ENCODE measurements at regions not wholly inside any gene's neighbourhood (a gene's known extent, or its start where the extent isn't known, plus 50 kb on each side); places are given as distances from the start of the nearest gene placed in this dataset.
"Not testable (repeated sequence)": the region's sequence is repeated elsewhere in the genome, so short reads cannot be mapped to it uniquely, and the experiment has no call there.

DNA sequence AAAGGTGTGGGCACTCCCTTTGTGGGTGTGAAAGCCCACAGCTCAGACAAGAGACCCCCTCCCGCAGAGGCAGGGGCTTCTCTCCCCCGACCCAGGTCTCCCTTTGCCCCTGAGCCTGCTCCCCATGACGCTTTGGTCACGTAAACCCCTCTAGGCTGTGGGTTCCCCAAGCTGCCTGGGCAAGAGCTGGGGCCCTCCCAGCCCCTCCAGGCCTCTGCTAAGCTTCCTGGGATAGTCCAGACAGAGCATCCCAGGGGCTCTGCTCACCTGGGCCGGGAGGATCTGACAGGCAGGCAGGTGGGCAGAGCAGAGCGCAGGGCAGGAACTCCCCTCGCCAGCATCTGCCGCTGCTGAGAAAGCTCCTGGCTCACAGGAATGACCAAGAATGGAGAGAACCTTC lies 177.3 kb downstream of the BANP start:
- DNase-seq, result no peak

DNA sequence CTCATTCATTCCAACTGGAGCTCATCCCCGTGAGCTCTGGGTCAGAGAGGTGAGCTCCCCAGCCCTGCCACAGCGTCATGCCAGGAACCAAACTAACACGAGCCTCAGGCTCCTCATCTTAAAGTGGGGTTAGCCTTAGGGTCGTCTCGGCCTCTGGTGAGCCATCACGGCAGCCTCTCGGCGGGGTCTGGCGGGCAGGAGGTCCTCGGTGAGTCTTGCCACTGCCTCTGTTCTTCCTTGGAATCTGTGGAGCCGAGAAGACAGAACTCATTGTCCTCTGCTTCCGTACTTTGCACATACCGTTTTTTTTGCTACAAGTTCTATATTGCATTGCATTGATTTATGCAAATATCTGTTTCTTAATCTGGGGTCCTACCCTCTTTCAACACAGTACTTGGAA lies 177.9 kb downstream of the BANP start:
- DNase-seq, result not testable (repeated sequence)

DNA sequence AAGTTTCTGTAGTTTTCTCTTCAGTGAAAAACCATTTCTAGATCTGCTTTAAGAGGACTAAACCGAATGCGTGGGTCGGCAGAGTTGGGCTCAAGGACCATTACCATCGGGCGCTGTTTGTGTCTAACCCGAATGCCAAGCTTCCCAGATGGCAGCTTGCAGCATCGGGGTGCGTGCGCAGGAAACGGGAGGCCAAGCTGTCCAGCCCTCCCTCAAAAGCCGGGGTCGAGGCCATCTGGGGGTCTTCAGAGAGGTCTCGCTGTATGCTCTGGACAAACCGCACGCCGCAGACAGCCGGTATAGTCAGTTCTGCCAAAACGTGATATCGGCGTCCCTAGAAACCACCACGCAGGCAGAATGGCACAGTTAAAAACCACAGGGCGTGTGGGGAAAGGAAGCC lies 178.8 kb downstream of the BANP start:
- DNase-seq, result no peak

DNA sequence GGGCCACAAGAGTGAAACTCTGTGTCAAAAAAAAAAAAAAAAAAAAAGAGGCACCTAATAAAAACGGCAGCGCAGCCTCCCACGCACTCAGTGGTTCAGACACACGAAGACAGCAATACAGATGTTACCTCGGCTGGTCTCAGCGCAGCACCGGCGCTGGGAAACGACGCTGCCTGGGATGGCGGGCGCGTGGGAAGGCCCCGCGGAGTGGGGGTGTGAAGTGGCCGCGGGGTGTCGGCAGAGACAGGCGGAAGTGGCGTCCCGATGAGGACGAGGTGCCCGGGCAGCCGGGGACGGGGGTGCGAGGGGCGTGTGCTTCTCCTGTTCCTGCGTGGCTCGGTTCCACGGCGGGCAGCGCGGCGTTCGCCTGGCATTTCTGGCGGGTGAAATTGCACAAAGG lies 179.4 kb downstream of the BANP start:
- DNase-seq, result no peak

DNA sequence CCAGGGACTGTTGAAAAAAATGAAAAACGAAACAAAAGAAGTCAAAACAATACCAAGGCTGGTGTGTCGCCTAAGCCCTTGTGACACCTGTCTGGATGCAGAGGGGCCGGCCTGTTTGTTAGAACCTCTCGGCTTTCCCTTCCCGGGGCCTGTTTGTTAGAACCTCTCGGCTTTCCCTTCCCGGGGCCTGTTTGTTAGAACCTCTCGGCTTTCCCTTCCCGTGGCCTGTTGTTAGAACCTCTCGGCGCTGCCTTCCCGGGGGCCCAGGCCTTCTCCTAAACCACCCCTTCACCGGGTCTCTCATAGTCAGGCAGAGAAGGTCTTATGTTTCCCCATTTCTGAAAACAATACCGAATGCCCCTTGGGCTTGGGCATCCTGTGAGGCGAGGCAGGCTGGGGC lies 180.0 kb downstream of the BANP start:
- DNase-seq, result no peak

DNA sequence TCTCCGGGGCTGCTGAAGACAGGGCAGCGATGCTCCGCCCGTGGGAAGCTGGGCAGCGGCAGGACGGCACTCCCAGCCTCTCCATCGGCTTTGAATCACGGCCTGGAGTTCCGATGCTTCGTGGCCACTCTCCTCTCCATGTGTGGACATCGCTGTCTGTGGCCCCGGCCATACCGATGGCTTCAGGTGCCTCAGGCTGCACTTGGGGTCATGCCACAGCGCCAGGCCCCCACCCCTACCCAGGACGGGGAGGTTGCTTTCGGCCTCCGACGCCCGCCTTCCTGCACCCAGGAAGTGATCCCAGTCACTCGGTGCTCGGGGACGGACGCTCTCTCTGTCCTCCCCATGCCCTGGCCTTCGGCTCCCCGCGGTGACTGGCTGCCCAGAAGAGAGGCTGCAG lies 180.7 kb downstream of the BANP start:
- DNase-seq, result no peak

DNA sequence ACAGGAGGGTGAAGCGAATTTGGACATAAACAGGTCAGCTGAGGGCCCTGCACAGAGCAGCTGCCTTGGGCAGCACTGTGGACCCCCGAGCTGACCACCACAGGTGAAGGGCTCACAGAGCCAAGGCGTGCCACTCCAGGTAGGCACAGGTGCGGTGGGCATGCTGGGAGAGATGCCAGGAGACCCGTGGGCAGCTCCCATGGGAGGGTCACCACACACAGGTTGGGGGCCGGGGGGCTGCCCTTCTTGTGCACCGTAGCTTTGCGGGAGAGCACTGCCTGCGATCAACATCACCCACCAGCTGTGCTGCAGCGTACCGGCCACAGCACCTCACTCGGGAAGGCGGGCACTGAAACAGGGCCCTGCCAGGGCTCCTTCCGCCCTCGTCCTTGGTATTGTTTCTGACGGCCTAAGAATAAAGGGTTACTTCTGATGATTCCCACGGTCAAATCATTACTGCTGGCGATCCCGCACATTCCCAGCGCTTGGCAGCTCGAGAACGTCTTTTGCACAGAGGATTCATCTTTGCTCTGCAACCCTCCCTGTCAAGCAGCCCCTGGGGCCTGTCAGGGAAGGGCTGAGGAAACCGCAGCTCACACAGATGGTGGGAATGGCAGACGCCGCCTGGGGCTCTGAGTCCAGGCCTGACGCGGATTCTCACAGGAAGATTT lies 181.7 kb downstream of the BANP start:
- no peak for DNase-seq

DNA sequence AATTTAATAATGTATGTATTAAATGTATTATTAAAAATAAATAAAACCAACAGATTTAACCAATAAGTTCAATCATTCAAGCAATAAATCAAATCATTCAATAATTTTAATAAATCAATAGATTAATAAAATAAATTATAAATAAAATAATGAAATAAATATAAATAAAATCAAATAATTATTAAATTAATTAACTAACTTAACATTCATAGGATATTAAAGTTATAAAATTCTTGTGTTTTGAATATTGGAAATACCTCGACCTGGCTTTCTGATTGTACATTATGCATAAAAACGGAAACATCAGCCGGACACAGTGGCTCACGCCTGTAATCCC lies 182.2 kb downstream of the BANP start:
- DNase-seq, result no peak

DNA sequence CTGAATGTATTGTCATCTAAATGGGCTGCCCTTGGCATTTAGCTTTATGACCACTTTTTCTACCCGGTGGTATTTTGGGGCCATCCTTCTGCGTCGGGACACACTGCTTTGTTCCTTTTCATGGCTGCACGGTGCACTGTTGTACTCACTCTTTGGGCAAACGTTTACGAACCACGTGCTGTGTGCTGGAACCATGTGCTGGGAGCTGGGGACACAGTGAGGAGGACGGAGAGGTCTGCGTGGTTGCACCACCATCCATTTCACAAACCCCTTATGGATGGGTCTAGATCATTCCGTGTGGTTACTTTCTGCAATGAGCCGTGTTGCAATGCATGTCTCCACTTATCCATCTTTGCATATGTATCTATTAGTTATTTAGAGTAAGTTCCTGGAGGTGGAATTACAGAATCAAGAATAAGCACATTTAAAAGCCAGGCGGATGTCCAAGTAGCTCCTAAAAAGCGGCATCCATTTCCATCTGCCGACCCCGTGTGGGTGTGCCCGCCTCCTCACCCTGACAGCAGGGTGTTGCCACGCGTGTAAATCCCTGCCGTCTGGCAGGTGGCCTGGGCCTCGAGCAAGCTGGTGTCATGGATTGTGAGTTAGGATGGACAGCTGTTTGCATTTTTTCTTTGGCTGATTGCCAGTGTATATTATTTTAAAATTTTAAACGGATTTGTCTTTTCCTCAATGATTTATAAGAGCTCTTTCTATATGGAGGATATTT lies 183.1 kb downstream of the BANP start:
- DNase-seq, result not testable (repeated sequence)

DNA sequence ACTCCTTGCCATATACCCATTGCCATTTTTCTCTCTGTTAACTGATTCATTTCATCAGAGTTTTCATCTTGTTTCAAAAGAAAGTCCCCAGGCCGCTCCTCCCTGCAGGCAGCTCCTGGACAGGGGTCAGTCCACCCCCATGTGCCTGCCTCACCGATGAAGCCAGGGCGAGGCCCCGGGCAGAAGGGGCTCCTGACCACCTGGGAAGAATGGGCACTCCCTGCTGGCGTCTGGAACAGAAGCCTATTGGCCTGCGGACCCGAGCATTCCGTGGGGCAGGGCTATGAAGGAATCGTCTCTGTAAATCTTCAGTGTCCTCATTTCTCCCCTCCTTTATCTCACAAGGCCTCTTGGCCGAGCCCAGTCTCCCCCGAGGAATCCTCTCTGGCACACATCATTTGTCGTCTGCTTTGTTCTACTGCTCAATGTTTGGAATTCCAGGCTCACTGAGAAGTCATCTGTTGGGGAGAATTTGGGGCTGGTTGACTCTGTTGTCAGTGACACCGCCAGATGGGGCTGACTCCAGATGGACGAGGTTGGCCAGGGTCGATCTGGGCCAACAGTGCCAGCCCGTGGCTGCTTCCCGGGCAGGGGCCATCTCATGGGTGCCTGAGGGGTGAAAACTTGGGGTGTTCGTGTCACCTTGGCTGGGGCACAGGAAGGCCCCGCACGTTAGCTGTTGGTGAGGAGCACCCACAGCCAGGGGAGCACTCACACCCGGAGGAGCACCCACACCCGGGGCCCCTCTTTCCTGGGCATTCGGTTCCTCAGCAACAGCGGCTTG lies 183.9 kb downstream of the BANP start:
- DNase-seq, result not testable (repeated sequence)

DNA sequence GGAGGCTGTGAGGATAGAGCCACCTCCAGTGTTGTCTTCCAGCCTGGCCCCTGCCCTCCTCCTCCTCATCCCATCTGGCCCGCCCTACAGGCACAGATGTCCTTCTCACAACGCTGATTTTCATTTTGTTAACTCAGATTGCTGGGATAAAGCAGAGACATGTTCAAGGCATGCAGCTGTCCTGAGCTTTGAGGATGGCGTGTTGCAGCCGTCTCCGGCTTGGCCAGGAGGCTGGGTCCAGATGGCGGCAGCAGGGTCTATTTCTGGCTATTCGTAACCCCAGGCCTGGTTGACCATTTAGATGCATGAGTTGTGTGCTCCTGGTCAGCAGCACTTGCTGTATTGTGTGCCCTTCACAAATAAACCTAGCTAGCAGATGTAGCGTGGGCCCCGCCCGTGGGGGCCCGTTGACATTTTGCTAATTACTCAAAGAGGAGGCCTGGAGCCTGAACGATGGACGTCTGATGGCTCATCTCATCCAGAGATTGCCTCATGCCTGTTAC lies 185.0 kb downstream of the BANP start:
- DNase-seq, result not testable (repeated sequence)

DNA sequence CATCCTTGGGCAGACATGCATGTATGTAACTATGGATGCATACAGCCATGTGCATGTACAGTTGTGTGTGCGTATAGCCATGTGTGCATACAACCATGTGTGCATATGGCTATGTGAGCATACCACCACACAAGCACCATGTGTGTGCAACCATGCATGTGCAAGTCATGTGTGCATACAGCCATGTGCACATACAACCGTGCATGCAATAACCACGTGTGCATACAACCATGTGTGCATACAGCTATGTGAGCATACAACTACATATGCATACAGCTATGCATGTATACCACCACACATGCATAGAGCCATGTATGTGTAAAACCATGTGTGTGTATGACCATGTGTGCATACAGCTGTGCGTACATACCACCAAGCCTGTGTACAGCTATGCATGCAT lies 185.7 kb downstream of the BANP start:
- not testable (repeated sequence) for DNase-seq

DNA sequence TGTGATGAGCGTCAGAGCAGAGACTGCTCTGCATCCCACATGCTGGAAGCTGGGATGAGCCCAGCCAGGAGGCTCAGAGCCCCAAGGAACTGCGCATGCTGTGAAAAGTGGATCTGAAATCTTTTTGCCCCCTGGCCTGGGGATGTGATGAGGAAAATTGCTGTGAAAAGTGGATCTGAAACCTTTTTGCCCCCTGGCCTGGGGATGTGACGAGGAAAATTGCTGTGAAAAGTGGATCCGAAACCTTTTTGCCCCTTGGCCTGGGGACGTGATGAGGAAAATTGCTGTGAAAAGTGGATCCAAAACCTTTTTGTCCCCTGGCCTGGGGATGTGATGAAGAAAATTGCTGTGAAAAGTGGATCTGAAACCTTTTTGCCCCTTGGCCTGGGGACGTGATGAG lies 187.9 kb downstream of the BANP start:
- not testable (repeated sequence) for DNase-seq

DNA sequence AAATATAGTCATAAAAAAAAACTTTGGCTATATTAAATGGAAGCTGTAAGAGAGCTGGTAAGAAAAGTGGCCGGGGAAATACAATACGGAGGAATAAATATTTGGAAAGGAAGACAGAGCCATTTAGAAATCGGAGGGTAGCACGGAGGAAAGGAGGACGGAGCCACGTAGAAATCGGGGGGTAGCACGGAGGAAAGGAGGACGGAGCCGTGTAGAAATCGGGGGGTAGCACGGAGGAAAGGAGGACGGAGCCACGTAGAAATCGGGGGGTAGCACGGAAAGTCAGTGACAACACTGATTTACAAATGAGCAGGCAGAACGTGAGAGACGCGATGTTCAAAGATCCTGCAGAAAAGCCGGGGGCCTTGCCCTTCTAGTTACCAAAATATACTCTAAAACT lies 189.0 kb downstream of the BANP start:
- not testable (repeated sequence) for DNase-seq

DNA sequence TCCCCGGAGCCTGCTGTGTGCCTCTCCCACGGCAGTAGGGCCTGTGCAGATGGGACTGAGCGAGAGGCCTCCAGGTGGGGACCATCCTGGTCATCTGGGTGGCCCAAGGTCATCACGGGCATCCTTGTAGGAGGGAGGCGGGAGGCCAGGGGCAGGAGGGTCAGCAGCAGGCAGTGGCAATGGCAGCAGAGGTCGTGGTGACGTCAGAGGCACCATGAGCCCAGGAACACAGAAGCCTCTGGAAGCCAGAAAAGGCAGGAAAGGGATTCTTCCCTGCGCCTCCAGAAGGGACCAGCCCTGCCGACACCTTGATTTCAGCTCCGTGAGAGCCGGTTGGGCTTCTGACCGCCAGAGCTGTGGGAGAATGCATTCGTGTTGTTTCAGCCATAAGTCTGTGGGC lies 190.3 kb downstream of the BANP start:
- DNase-seq, result no peak

DNA sequence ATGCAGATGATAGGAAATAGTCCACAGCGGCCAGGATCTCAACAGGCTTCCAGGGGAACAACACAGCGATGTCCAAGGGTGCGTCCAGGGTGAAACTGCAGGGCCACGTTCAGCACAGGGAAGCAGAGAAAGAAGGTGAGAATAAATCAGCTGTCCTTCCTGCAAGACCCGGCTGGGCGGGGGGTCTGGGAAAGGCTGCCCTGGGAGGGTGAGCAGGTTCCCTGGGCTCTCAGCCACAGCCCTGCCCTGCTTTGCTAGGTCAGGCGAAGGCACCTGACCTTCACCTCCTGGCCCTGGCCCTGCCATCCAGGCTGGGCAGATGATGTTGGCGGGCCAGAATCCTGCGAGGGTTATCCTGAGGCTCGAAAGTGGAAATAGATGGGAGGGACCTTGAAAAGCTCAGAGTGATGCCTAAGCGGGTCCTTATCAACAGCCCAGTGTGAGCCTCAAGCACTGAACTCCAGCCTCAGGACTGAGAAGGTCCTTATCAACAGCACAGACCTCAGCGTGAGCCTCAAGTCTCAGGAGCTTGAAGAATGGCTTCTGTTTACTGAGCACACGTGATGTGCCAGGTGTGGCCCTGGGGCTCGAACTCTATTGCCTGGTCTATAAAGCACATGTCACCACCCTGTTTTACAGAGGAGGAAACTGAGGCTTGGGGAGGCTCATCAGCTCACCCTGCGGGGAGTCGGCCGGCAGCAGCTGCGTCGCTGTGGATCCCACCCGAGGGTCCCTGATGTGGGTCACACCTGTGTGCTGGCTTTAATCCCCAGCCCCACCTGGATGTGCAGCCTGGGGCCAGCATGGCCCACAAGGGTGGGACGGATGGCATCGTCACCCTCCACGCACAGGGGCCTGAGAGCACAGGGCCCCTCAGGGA lies 191.1 kb downstream of the BANP start:
- not testable (repeated sequence) for DNase-seq

DNA sequence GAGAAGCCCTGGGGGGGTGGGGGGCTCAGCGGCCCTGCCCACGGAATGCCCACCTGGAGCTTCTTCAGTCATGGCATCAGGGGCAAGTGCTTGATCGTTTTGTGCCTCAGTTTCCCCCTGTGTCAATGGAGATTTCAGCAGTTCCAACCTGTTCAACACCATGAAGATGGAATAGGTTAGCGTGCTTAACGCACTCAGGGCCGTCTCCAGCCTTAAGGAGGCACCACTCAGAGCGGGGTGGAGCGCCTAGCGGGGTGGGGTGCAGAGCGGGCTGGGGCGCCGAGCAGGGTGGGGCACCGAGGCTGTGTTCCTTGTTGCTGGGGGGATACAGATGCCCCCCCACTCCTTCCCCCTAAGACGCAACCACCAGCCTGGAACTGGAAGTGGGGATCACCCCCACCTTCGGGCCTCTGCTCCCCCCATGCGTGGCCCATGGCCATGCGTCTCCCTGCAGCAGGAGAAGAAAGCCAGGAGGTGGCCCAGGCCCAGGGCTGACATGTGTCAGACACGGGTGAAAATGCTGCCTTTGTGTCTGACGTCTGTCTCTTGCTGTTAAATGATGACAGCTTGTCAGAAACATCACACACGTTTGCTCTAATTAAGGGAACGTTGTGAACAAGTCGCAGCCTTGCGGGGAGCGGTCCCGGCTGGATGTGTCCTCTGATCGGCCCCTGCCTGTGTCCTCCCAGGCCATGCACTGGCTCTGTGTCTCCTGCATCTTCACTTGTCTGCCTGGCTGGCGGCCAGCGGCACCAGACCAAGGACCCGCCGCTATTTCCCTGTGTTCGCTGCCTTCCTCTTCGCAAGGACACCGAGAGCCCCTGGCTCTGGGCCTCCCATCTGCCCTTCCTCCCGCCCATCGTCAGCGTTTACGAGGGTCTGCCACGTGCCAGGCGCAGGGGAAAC lies 192.1 kb downstream of the BANP start:
- not testable (repeated sequence) for DNase-seq

DNA sequence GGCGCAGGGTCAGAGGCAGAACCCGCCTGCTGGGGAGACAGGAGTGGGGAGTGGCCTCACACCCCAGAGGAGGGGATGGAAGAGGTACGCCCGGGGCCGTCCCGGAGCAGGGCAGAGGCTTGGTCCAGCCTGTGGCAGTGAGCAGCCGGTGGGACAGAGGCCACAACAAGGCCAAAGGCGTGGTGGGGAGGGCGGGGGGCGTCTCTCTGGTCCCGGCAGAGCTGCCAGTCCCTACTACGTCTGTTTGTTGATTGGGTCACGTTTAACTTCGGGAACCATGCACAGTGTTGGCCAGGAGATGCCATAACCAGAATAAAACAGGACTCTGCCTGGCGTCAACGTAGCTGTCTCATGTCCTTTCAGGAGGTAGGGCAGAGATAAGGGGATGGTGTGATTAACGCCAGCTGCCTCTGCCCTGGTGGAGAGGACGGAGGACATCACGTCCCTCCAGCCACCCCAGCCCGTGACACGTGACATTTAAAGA lies 192.8 kb downstream of the BANP start:
- no peak for DNase-seq

DNA sequence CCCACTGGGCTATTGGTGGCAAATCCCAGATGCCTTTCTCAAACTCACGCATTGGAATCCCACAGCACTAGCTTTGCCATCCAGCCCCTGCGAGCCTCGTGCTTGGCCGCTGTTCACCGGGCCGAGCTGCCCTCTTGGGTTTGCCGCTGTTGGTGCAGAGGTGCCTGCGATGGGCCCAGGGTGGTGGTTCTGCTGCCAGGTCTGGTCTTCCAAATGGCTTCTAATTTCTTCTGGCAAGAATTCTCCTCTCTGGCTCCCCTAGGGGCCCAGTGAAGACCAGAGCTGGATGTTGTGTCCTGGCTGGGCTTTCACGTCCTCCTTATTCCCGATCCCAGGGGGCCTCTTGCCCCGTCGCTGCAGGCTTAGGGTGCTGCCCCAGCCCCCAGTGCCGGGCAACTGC lies 194.1 kb downstream of the BANP start:
- not testable (repeated sequence) for DNase-seq

DNA sequence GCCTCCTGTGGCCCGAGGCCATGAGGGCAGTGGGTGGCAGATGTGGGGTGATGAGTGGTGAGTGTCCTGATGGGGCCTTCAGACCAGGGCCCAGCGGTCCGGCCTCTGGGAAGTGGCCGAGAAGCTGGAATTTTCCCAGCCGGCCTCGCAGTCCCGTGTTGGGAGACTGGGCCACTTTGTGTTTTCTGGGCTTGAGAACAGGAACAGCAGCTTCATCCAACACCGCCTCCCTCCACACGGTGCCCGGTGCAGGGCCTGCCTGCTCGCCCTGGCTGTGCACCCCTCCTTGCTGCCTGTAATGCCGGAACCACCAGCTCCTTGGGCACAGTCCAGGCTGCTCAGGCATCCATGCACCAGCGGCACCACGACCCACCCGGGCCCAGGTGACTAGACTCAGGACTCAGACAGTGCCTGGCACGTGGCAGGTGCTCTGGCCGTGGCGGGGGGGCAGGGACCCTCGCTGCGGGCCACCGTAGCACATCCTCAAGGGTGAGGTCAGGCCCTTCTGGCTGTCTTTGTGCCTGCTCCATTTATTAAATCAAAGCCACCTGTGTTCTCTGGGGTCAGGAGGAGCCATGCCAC lies 194.7 kb downstream of the BANP start:
- DNase-seq, result not testable (repeated sequence)

DNA sequence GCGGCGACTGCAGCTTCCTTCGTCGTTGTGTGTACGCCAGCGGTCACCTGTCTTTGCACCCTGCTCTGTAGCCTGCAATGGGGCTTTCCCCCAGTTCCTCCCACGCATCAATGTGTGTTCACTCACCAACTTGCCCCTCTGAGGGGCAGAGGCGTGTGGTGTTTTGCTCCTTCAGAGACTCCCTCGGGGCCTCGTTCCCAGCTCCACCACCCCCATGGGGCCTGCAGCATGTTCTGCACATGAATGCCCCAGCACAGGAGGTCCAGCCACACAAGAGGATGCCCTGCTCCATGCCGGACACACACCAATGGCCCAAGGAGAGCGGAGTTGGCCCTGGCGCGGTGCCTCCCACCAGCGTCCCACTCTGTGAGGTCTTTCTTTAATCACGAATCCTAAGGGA lies 196.8 kb downstream of the BANP start:
- DNase-seq, result not testable (repeated sequence)
